HG03039 (cell line): ENCODE measurements at regions not wholly inside any gene's neighbourhood (a gene's known extent, or its start where the extent isn't known, plus 50 kb on each side); places are given as distances from the start of the nearest gene placed in this dataset.
"Not testable (repeated sequence)": the region's sequence is repeated elsewhere in the genome, so short reads cannot be mapped to it uniquely, and the experiment has no call there.

Experiments
- ATAC-seq: cut with Tn5 transposase; IDR thresholded peaks from one replicate; pipeline ENCODE4 v1.9.1; 2021; ENCODE audit warnings: mild to moderate bottlenecking, moderate library complexity; ENCODE audit not compliant: unreplicated experiment

DNA sequence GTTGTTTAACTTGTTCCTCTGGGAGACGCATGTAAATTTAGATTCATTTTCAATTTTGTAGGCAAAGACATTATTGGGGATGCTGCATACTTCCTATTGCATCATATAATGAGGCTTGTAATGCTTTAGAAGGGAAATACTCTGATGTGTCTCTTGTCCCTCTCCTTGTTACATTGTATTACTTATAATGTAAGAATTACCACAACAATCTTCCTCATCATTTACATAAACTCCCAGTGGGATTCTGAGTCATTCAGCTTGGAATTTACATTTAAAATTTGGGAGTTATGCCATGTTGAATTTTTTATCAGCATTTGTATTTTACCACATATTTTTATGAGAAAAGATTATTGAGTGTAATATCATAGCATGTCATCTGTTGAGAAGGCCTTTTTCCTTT, 963.4 kb upstream of the NRXN1 start:
- ATAC-seq, result no peak

DNA sequence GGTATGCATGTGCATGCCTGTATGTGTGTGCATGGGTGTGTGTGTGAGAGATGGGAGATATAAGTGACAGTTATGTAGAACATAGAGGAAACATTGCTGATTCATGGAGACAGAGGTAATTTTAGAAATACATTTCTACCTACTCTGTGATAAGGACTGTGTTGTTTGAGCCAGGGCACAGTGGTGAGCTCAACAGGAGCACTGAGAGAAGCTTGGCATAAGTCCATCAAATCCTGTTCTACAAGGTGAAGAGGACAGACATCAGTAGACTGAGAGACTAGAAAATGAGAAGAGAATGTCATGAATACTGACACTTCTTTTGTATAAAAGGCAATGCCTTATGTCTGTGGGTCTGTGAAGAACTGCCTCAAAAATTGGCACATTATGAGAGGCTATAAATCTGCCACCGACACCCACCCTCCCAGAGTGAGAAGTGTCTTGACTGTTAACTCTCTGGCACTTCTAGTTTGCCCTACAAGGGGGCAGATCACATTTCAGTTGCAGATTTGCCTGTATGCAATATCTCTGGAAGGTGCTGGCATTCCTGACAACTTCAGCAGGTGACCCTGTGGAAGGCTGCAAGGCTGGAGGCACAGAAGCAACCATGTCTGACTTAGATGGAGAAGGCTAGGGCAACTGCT, 962.3 kb upstream of the NRXN1 start:
- ATAC-seq, result no peak

GRCh38 chr2:51990684-51991083, 958.8 kb upstream of the NRXN1 start:
- no peak for ATAC-seq

DNA sequence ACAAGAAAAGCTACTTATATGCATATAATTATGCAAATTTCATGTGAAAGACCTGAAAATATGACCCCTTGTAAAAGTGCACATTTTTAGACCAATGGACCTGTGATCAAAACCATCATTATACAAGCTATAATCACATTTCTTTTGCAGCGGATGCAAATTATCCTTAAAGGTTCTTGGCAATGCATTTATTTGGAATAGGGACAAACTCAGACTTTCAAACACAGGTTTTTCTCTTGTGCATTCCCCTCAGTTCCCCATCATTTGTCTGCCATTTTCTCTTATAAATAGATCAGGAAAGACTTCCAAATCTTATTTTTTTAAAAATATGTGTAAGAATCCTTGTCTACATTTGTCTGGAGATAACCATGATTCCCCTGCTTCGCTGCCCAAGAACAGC, 954.2 kb upstream of the NRXN1 start:
- ATAC-seq, result no peak

DNA sequence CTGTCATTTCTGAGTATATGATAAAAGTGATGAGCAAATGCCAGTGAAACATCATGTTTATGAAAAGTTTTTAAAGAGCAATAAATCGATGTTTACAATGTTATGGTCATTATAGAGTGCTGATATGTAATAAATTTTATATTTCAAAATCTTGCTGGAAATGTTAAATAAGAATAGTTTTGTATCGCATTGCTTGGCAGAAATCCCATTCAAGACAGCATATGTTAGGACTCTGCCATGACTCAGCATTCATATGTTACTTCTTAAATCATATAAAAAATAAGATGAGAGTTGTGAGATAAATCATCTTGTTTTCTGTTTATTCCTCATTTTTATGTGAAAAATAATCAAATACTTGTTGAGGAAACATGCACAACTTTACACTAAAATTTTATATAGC, 949.9 kb upstream of the NRXN1 start:
- no peak for ATAC-seq

GRCh38 chr2:51976623-51977022, 944.7 kb upstream of the NRXN1 start:
- no peak for ATAC-seq

- no peak for ATAC-seq
Observed at GRCh38 chr2:51971136-51971535, 939.2 kb upstream of the NRXN1 start.

- ATAC-seq, result no peak
Observed at GRCh38 chr2:51969347-51969746, 937.4 kb upstream of the NRXN1 start.

DNA sequence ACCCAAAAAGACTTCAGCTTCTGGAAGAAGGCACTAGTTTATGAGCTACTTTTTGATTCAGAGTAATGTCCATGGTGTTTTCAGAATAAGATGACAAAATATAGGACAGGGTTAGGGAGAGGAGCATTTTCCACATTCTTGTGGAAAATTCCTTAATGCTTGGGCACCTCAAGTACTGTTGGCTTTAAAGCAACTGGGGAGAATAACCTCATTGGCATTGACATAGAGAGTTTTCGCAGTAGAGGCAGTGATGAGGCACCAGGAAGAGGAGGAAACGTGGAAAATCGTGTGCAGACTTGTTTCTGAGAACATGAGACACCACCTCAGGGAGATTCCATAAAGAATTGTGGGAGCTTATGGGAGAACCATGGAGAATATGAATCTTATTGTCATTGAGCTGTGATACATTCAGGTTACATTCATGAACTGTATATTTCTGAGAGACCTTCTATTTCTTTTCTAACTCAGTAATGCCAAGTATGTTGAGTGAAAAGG, 929.0 kb upstream of the NRXN1 start:
- no peak for ATAC-seq

GRCh38 chr2:51960281-51960680, 928.3 kb upstream of the NRXN1 start:
- no peak for ATAC-seq

DNA sequence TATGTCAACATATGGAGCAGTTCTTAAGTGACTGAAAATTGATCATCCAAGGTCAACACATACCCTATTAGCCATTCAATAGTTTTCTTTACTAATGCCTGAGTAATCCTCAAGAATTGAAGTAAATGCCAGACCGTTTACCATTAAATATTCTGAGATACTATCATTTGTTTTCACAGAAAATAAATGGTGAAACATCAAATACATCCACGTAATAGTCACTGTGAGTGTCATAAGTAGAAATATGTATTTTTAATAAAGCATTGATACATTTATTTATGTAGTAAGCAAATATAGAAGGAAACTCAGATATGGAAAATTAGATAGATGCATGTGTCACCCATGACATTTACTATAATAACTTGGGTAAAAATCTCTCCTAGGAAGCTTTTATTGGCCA, 927.8 kb upstream of the NRXN1 start:
- ATAC-seq, result no peak

GRCh38 chr2:51953931-51954330, 922.0 kb upstream of the NRXN1 start:
- no peak for ATAC-seq

- ATAC-seq, result no peak
Observed at GRCh38 chr2:51921076-51921475, 889.1 kb upstream of the NRXN1 start.

DNA sequence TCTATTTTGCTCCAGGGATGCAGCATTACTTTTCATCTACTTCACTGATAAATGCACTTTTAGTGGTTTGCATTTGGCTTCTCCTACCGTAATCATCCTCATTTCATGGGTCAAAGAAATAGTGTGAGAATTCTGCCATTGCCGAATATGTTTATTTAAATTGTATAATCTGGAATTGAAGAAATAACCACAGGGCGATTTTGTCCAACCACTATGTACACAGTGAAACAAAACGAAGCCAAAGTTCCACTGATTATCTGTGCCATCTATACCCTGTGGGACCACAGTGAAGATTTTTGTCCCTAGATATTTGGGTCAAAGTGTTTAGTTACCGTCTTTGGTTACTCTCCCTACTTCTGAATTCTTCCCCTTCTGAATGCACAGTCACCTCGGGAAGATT, 888.6 kb upstream of the NRXN1 start:
- no peak for ATAC-seq

GRCh38 chr2:51919395-51919794, 887.5 kb upstream of the NRXN1 start:
- ATAC-seq, result no peak

- ATAC-seq, result no peak
Observed at GRCh38 chr2:51918113-51918512, 886.2 kb upstream of the NRXN1 start.

- no peak for ATAC-seq
Observed at GRCh38 chr2:51903728-51904127, 871.8 kb upstream of the NRXN1 start.

DNA sequence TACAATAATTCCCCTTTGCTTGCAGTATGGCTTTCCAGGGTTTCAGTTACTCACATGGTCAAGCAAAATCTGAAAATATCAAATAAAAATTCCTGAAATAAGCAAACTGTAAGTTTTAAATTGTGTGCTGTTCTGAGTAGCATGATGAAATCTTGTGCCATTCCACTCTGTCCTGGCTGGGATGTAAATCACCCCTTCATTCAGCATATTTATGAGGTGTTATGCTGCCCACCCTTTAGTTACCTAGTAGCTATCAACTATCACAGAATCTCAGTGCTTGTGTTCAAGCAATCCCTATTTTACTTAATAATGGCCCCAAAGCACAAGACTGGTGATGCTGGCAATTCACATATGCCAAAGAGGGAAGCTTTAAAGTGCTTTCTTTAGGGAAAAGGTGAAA, 867.7 kb upstream of the NRXN1 start:
- ATAC-seq, result no peak

DNA sequence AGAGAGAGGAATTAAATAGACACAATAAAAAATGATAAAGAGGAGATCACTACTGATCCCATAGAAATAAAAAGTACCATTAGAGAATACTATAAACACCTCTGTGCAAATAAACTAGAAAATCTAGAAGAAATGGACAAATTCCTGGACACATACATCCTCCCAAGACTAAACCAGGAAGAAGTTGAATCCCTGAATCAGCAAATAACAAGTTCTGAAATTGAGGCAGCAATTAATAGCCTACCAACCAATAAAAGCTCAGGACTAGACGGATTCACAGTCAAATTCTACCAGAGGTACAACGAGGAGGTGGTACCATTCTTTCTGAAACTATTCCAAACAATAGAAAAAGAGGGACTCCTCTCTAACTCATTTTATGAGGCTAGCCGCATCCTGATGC, 862.7 kb upstream of the NRXN1 start:
- ATAC-seq, result not testable (repeated sequence)

DNA sequence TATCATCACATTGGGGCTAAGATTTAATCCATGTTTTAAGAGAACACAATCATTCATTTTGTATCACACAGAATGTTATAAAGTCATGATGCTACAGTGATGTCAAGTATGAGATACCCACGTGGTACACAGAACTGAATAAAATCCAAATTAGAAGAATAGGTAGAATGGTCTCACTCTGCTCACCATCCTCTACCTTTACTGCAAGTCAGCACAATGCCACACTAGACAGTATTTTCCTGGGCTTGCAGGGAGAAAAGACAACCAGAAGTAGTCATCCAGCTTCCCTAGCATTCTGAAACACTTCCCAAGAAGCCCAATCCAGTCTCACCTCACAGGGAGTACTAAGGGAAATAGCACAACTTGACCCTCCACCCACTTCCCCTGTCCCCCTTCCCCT, 856.2 kb upstream of the NRXN1 start:
- no peak for ATAC-seq

- no peak for ATAC-seq
Observed at GRCh38 chr2:51881673-51882072, 849.7 kb upstream of the NRXN1 start.

DNA sequence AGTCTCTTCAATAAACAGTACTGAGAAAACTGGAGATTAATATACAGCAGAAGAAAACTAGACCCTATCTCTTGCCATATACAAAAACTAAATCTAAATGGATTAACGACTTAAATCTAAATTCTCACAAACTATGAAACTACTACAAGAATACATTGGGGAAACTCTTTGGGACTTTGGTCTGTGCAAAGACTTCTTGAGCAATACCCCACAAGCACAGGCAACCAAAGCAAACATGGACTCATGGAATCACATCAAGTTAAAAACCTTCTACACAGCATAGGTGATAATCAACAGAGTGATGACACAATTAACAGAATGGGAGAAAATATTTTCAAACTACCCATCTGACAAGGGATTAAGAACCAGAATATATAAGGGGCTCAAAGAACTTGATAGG, 848.2 kb upstream of the NRXN1 start:
- no peak for ATAC-seq

DNA sequence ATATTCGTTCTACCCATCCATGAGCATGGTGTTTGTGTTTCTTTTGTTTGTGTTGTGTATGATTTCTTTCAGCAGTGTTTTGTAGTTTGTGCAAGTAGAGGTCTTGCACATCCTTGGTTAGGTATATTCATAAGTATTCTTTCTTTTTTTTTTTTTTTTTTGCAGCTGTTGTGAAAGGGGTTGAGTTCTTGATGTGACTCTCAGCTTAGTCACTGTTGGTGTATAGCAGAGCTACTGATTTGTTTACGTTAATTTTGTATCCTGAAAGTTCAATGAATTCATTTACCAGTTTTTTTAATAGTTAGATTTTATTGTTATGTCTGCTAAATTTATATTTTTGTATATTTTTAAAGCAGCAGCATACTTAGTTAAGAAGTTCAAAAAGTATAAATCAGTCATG, 834.4 kb upstream of the NRXN1 start:
- ATAC-seq, result no peak
